Transverse colon (tissue), 4 donors: ENCODE measurements at regions not wholly inside any gene's neighbourhood (a gene's known extent, or its start where the extent isn't known, plus 50 kb on each side); places are given as distances from the start of the nearest gene placed in this dataset.

ENCODE experiments used
- CTCF ChIP-seq, 5 experiments: fragments of 200-600 bp in 3 of 5; fragments of 450-650 bp in 2 of 5; sonication (generic) in 3 of 5; IDR thresholded peaks; 1 replicate in 2 of 5; 2 replicates in 3 of 5; pipeline ENCODE4 v1.5.1; 2016 to 2017; ENCODE audit warnings: antibody characterized with exemption in 5 of 5, inconsistent platforms in 3 of 5, mild to moderate bottlenecking in 2 of 5, moderate library complexity in 1 of 5
- POLR2A ChIP-seq: fragments of 450-650 bp; IDR thresholded peaks from one replicate; pipeline ENCODE4 v1.6.1; 2016; ENCODE audit warnings: antibody characterized with exemption, mild to moderate bottlenecking, moderate library complexity
- POLR2AphosphoS5 ChIP-seq, 3 donors: sonication (generic); formaldehyde crosslinking; IDR thresholded peaks; one replicate each; pipeline ENCODE4 v1.6.1; 2016; ENCODE audit warnings: antibody characterized with exemption in 3 of 3

GRCh38 chr21:15283789-15284188 is 219.0 kb upstream of the NRIP1 start:
- no peak for TF ChIP-seq POLR2AphosphoS5 (IDR thresholded peaks at IDR 0.05)
- no peak for TF ChIP-seq POLR2A
- no peak for TF ChIP-seq CTCF (IDR thresholded peaks at IDR 0.05)
